GM23248 (cell line): ENCODE measurements at regions not wholly inside any gene's neighbourhood (a gene's known extent, or its start where the extent isn't known, plus 50 kb on each side); places are given as distances from the start of the nearest gene placed in this dataset.

Experiments used
- EZH2 ChIP-seq: fragments of 200-600 bp; sonication (generic); IDR thresholded peaks from 2 replicates; pipeline ENCODE4 v1.6.1; 2018; ENCODE audit warnings: antibody characterized with exemption, mild to moderate bottlenecking; ENCODE audit not compliant: insufficient read depth, poor library complexity, severe bottlenecking
- EZH2phosphoT487 ChIP-seq: fragments of 200-600 bp; sonication (generic); IDR thresholded peaks from 2 replicates; pipeline ENCODE4 v1.6.1; 2018; ENCODE audit warnings: antibody characterized with exemption, moderate library complexity, mild to moderate bottlenecking, low read depth; ENCODE audit not compliant: insufficient read depth

DNA sequence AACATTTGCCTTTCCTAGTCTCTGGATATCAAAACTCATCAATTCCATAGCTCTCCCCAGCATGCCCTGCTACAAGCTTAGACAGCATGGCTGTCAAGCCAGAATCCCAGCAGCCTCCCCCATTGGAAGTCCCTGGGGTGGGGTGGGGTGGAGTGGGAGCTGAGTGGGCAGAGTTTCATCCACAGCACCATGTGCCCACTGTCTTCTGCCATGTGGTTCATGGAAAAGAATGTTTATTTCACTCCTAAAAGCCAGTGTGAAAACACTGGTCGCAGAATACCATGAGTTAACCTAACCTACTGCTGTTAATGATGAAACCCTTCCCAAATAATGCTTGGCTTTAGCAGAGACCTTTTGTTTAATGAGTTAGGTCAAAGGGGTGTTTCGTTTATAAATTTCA is 80.2 kb upstream of the KIRREL3 start:
- TF ChIP-seq EZH2 = no peak
- TF ChIP-seq EZH2phosphoT487 = no peak
